ENCODE measurements at regions not wholly inside any gene's neighbourhood (a gene's known extent, or its start where the extent isn't known, plus 50 kb on each side); places are given as distances from the start of the nearest gene placed in this dataset.

DNA sequence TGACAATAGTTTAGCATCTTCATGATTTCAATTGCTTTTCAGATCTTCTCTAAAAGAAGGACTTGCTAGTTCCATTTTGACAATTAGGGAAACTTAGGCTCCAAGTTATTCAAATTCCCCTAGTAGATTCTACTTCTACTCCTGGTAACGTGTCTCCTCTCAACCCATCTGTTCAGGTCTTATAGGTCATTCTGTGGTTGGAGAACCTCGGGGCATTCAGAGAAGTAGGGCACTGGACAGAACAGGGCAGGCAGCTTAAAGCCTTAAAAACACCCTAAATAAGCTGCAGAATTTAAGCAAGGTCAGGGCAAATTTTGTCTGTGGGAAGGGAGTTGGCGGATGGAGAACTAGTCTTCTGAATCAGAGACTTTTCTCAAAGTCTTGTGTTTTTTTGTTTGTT, 132.4 kb downstream of the TMEM174 start:
- ATAC-seq, result no peak
- TF ChIP-seq GLIS3 (CRISPR knock-in tag; IDR thresholded peaks at IDR 0.05), result no peak

DNA sequence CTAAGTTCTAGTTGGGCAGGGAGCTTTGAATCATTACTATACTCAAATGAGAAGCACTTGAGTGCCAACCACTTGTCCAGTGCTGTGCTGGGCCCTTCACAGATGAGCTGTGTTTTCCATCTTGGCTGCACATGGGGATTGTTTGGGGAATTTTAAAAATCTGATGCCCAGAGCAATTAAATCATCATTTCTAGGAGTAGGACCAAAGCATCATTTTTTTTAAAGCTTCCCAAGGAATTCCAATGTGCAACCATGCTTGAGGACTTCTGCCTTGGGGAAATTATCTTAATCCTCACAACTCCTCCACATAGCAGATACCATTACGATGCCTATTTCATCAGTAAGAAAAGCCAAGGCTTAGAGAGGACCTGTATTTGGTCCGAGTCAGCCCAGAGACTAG, 131.4 kb downstream of the TMEM174 start:
- TF ChIP-seq BACH2 (CRISPR knock-in tag; IDR thresholded peaks at IDR 0.05; ENCODE audit: borderline replicate concordance) (no peak), TCF4 (CRISPR knock-in tag; IDR thresholded peaks at IDR 0.05; ENCODE audit: borderline replicate concordance) (no peak), CSDC2 (CRISPR knock-in tag; IDR thresholded peaks at IDR 0.05) (no peak), OSR1 (CRISPR knock-in tag; IDR thresholded peaks at IDR 0.05) (no peak), ZFP30 (CRISPR knock-in tag; IDR thresholded peaks at IDR 0.05) (no peak), GLIS3 (CRISPR knock-in tag; IDR thresholded peaks at IDR 0.05) (no peak), PPARA (CRISPR knock-in tag; IDR thresholded peaks at IDR 0.05; ENCODE audit: borderline replicate concordance) (no peak), ZNF8 (CRISPR knock-in tag; IDR thresholded peaks at IDR 0.05) (no peak), ZFP3 (CRISPR knock-in tag; IDR thresholded peaks at IDR 0.05) (no peak), RARB (CRISPR knock-in tag; IDR thresholded peaks at IDR 0.05) (no peak)
- TF ChIP-seq, protein P1, sequence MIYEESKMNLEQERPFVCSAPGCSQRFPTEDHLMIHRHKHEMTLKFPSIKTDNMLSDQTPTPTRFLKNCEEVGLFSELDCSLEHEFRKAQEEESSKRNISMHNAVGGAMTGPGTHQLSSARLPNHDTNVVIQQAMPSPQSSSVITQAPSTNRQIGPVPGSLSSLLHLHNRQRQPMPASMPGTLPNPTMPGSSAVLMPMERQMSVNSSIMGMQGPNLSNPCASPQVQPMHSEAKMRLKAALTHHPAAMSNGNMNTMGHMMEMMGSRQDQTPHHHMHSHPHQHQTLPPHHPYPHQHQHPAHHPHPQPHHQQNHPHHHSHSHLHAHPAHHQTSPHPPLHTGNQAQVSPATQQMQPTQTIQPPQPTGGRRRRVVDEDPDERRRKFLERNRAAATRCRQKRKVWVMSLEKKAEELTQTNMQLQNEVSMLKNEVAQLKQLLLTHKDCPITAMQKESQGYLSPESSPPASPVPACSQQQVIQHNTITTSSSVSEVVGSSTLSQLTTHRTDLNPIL (CRISPR knock-in tag; IDR thresholded peaks at IDR 0.05; ENCODE audit: low read depth), result no peak
- TF ChIP-seq, protein P2, sequence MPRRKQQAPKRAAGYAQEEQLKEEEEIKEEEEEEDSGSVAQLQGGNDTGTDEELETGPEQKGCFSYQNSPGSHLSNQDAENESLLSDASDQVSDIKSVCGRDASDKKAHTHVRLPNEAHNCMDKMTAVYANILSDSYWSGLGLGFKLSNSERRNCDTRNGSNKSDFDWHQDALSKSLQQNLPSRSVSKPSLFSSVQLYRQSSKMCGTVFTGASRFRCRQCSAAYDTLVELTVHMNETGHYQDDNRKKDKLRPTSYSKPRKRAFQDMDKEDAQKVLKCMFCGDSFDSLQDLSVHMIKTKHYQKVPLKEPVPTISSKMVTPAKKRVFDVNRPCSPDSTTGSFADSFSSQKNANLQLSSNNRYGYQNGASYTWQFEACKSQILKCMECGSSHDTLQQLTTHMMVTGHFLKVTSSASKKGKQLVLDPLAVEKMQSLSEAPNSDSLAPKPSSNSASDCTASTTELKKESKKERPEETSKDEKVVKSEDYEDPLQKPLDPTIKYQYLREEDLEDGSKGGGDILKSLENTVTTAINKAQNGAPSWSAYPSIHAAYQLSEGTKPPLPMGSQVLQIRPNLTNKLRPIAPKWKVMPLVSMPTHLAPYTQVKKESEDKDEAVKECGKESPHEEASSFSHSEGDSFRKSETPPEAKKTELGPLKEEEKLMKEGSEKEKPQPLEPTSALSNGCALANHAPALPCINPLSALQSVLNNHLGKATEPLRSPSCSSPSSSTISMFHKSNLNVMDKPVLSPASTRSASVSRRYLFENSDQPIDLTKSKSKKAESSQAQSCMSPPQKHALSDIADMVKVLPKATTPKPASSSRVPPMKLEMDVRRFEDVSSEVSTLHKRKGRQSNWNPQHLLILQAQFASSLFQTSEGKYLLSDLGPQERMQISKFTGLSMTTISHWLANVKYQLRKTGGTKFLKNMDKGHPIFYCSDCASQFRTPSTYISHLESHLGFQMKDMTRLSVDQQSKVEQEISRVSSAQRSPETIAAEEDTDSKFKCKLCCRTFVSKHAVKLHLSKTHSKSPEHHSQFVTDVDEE (CRISPR knock-in tag; IDR thresholded peaks at IDR 0.05), result no peak
- TF ChIP-seq, protein P3, sequence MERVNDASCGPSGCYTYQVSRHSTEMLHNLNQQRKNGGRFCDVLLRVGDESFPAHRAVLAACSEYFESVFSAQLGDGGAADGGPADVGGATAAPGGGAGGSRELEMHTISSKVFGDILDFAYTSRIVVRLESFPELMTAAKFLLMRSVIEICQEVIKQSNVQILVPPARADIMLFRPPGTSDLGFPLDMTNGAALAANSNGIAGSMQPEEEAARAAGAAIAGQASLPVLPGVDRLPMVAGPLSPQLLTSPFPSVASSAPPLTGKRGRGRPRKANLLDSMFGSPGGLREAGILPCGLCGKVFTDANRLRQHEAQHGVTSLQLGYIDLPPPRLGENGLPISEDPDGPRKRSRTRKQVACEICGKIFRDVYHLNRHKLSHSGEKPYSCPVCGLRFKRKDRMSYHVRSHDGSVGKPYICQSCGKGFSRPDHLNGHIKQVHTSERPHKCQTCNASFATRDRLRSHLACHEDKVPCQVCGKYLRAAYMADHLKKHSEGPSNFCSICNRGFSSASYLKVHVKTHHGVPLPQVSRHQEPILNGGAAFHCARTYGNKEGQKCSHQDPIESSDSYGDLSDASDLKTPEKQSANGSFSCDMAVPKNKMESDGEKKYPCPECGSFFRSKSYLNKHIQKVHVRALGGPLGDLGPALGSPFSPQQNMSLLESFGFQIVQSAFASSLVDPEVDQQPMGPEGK (CRISPR knock-in tag; IDR thresholded peaks at IDR 0.05; ENCODE audit: borderline replicate concordance), result no peak
- TF ChIP-seq, protein P4, sequence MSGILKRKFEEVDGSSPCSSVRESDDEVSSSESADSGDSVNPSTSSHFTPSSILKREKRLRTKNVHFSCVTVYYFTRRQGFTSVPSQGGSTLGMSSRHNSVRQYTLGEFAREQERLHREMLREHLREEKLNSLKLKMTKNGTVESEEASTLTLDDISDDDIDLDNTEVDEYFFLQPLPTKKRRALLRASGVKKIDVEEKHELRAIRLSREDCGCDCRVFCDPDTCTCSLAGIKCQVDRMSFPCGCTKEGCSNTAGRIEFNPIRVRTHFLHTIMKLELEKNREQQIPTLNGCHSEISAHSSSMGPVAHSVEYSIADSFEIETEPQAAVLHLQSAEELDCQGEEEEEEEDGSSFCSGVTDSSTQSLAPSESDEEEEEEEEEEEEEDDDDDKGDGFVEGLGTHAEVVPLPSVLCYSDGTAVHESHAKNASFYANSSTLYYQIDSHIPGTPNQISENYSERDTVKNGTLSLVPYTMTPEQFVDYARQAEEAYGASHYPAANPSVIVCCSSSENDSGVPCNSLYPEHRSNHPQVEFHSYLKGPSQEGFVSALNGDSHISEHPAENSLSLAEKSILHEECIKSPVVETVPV (CRISPR knock-in tag; IDR thresholded peaks at IDR 0.05), result no peak
- 0 out of 3 replicates have a peak, but pooled peaks have one; percentile 7 for ATAC-seq

DNA sequence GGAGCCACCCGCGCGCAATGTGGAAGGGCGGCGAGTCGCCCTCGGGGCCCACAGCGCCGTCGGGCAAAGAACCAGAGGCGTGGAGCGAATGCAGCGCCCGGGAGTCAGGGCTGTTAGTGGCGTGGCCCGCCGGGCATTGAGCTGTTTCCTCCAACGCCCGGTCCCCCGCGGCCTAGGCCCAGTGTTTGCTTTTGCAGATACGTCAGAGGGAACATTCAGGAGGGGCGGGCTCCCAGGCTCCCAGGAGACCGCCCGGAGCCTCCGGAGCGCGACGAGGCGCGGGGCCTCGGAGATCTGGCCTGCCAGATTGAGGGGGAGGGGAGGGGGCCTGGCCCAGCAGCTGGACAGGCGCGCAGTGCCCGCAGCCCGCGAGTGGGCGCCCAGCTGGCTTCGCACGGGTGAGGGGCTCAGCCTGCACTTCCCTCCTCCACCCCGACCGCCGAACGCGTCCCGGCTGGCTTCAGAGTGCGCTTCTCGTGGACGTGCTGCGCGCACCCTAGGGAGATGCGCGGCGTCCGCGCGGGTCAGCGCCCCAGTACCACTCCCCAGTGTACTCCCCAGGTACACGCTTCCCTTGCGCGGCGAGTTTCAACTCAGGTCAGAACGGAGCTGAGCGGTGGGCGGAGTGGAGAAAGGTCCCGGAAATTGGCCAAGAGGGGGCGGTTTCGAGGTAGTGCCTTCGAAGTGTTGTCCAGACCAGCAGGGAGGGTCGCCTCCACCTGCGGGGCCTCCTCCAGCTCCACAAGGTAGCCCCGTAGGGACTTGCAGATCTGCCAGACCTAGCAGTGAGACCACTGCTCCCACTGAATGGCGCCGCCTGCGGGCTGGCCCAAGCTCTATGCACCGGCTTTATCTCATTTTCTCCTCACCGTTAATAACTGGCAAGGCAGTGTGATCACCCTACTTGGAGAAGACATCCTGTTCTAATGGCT, 130.4 kb downstream of the TMEM174 start:
- TF ChIP-seq TOX (CRISPR knock-in tag; IDR thresholded peaks at IDR 0.05; ENCODE audit: borderline replicate concordance), result no peak
- no peak for ATAC-seq

DNA sequence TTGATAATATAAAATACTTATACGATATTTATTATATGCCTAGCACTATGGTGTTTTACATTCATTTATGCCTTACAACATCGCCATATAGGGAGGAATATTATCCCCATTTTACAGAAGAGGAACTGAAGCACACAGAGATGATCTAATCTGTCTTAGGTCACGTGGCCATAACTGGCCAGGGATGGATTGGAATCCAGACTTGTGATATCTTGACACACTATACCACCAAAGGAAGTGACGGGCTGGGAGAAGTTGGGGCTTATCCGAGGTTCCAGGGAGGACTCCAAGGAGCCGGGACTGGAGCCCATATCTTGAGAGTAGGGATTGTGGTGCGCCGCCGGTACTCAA, 129.8 kb downstream of the TMEM174 start:
- no peak for ATAC-seq
- TF ChIP-seq, protein P2 (CRISPR knock-in tag; IDR thresholded peaks at IDR 0.05), result no peak
- TF ChIP-seq ZNF565 (CRISPR knock-in tag; conservative IDR thresholded peaks at IDR 0.05; ENCODE audit: low read depth) (no peak), TCF4 (CRISPR knock-in tag; IDR thresholded peaks at IDR 0.05; ENCODE audit: borderline replicate concordance) (no peak), ESRRG (CRISPR knock-in tag; IDR thresholded peaks at IDR 0.05) (no peak), CSDC2 (CRISPR knock-in tag; IDR thresholded peaks at IDR 0.05) (no peak), ZNF70 (CRISPR knock-in tag; IDR thresholded peaks at IDR 0.05) (no peak)
- TF ChIP-seq, protein P3 (CRISPR knock-in tag; IDR thresholded peaks at IDR 0.05; ENCODE audit: borderline replicate concordance), result no peak
- TF ChIP-seq, protein P5, sequence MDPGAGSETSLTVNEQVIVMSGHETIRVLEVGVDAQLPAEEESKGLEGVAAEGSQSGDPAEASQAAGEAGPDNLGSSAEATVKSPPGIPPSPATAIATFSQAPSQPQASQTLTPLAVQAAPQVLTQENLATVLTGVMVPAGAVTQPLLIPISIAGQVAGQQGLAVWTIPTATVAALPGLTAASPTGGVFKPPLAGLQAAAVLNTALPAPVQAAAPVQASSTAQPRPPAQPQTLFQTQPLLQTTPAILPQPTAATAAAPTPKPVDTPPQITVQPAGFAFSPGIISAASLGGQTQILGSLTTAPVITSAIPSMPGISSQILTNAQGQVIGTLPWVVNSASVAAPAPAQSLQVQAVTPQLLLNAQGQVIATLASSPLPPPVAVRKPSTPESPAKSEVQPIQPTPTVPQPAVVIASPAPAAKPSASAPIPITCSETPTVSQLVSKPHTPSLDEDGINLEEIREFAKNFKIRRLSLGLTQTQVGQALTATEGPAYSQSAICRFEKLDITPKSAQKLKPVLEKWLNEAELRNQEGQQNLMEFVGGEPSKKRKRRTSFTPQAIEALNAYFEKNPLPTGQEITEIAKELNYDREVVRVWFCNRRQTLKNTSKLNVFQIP (CRISPR knock-in tag; IDR thresholded peaks at IDR 0.05; ENCODE audit: borderline replicate concordance, low read depth), result no peak
- TF ChIP-seq, protein P4 (CRISPR knock-in tag; IDR thresholded peaks at IDR 0.05), result no peak
